Amniotic epithelial cell (primary cell): ENCODE measurements at regions not wholly inside any gene's neighbourhood (a gene's known extent, or its start where the extent isn't known, plus 50 kb on each side); places are given as distances from the start of the nearest gene placed in this dataset.
"Not testable (repeated sequence)": the region's sequence is repeated elsewhere in the genome, so short reads cannot be mapped to it uniquely, and the experiment has no call there.

Experiments used
- DNase-seq: peaks from one replicate; pipeline ENCODE4 v3.0.0-alpha.2; 2010; ENCODE audit warnings: low read depth

GRCh38 chr10:85464336-85464735 is 902.3 kb downstream of the GRID1 start:
- no peak for DNase-seq

GRCh38 chr10:85477979-85478378 is 888.6 kb downstream of the GRID1 start:
- no peak for DNase-seq

GRCh38 chr10:85490431-85490830 is 876.2 kb downstream of the GRID1 start:
- no peak for DNase-seq

GRCh38 chr10:85491652-85492051 is 874.9 kb downstream of the GRID1 start:
- no peak for DNase-seq

- DNase-seq = no peak
Measured at GRCh38 chr10:85492684-85493083, 873.9 kb downstream of the GRID1 start.

- DNase-seq = no peak
Measured at GRCh38 chr10:85493703-85494102, 872.9 kb downstream of the GRID1 start.

- not testable (repeated sequence) for DNase-seq
Measured at GRCh38 chr10:85504641-85505040, 862.0 kb downstream of the GRID1 start.

GRCh38 chr10:85508159-85508558 is 858.4 kb downstream of the GRID1 start:
- no peak for DNase-seq

GRCh38 chr10:85510682-85511081 is 855.9 kb downstream of the GRID1 start:
- no peak for DNase-seq

GRCh38 chr10:85513436-85513835 is 853.2 kb downstream of the GRID1 start:
- no peak for DNase-seq

GRCh38 chr10:85515316-85515715 is 851.3 kb downstream of the GRID1 start:
- DNase-seq = no peak

GRCh38 chr10:85524001-85524666 is 842.5 kb downstream of the GRID1 start:
- no peak for DNase-seq

GRCh38 chr10:85527616-85528317 is 838.8 kb downstream of the GRID1 start:
- DNase-seq = no peak

GRCh38 chr10:85528318-85528652 is 838.3 kb downstream of the GRID1 start:
- DNase-seq = no peak

GRCh38 chr10:85531706-85532105 is 834.9 kb downstream of the GRID1 start:
- DNase-seq = no peak

- DNase-seq = no peak
Measured at GRCh38 chr10:85532773-85533172, 833.8 kb downstream of the GRID1 start.

- DNase-seq = no peak
Measured at GRCh38 chr10:85535926-85536325, 830.7 kb downstream of the GRID1 start.

GRCh38 chr10:85537561-85537960 is 829.0 kb downstream of the GRID1 start:
- DNase-seq = no peak

- DNase-seq = no peak
Measured at GRCh38 chr10:85538601-85539000, 828.0 kb downstream of the GRID1 start.

GRCh38 chr10:85542152-85542551 is 824.4 kb downstream of the GRID1 start:
- DNase-seq = no peak

- DNase-seq = no peak
Measured at GRCh38 chr10:85542936-85543730, 823.5 kb downstream of the GRID1 start.

GRCh38 chr10:85544956-85545355 is 821.6 kb downstream of the GRID1 start:
- no peak for DNase-seq

- no peak for DNase-seq
Measured at GRCh38 chr10:85545874-85546273, 820.7 kb downstream of the GRID1 start.
